Prostate gland (tissue), 2 donors: ENCODE measurements at regions not wholly inside any gene's neighbourhood (a gene's known extent, or its start where the extent isn't known, plus 50 kb on each side); places are given as distances from the start of the nearest gene placed in this dataset.

Experiments used
- CTCF ChIP-seq, 4 experiments: fragments of 200-600 bp in 2 of 4; fragments of 450-650 bp in 2 of 4; sonication (generic) in 2 of 4; IDR thresholded peaks; 1 replicate in 3 of 4; 2 replicates in 1 of 4; pipeline ENCODE4 v1.5.1; 2016 to 2019; ENCODE audit warnings: antibody characterized with exemption in 4 of 4, mild to moderate bottlenecking in 2 of 4, moderate library complexity in 2 of 4
- POLR2A ChIP-seq: fragments of 450-650 bp; IDR thresholded peaks from one replicate; pipeline ENCODE4 v1.6.1; 2016; ENCODE audit warnings: antibody characterized with exemption, mild to moderate bottlenecking
- POLR2AphosphoS5 ChIP-seq: sonication (generic); formaldehyde crosslinking; IDR thresholded peaks from one replicate; pipeline ENCODE4 v1.6.1; 2017; ENCODE audit warnings: antibody characterized with exemption

- TF ChIP-seq CTCF (IDR thresholded peaks at IDR 0.05): no peak
- no peak for TF ChIP-seq POLR2AphosphoS5
- no peak for TF ChIP-seq POLR2A
Observed at GRCh38 chr6:30418448-30418847, 70.9 kb upstream of the HLA-E start.
